ENCODE measurements at regions not wholly inside any gene's neighbourhood (a gene's known extent, or its start where the extent isn't known, plus 50 kb on each side); places are given as distances from the start of the nearest gene placed in this dataset.

GRCh38 chr12:41908206-41908605 lies 236.5 kb downstream of the GXYLT1 start:
- no peak for TF ChIP-seq CTCF (IDR thresholded peaks at IDR 0.05; ENCODE audit: insufficient read depth, low read length, poor library complexity, severe bottlenecking)
- Histone ChIP-seq H3K27me3 (replicated peaks; ENCODE audit: control insufficient read depth, insufficient read depth, low read length) (no peaks in the 10 kb centered on the region), H3K36me3 (ENCODE audit: control insufficient read depth, insufficient read depth, low read length) (no peaks in the 10 kb centered on the region), H3K4me3 (replicated peaks; ENCODE audit: low read depth, low read length) (no peak overlapping the region)
- no peak for DNase-seq (ENCODE audit: extremely low read depth, insufficient read length)

GRCh38 chr12:41907550-41907949 lies 237.1 kb downstream of the GXYLT1 start:
- no peak overlapping the region for H3K4me3 ChIP-seq (replicated peaks; ENCODE audit: low read depth, low read length)
- DNase-seq (ENCODE audit: extremely low read depth, insufficient read length): no peak
- TF ChIP-seq CTCF (IDR thresholded peaks at IDR 0.05; ENCODE audit: insufficient read depth, low read length, poor library complexity, severe bottlenecking): no peak
- H3K36me3 ChIP-seq (ENCODE audit: control insufficient read depth, insufficient read depth, low read length): no peaks in the 10 kb centered on the region
- no peaks in the 10 kb centered on the region for H3K27me3 ChIP-seq (replicated peaks; ENCODE audit: control insufficient read depth, insufficient read depth, low read length)

- Histone ChIP-seq H3K36me3 (ENCODE audit: control insufficient read depth, insufficient read depth, low read length) (no peaks in the 10 kb centered on the region), H3K27me3 (replicated peaks; ENCODE audit: control insufficient read depth, insufficient read depth, low read length) (no peaks in the 10 kb centered on the region), H3K4me3 (replicated peaks; ENCODE audit: low read depth, low read length) (no peak overlapping the region)
- no peak for DNase-seq (ENCODE audit: extremely low read depth, insufficient read length)
- no peak for TF ChIP-seq CTCF (IDR thresholded peaks at IDR 0.05; ENCODE audit: insufficient read depth, low read length, poor library complexity, severe bottlenecking)
Observed at GRCh38 chr12:41907021-41907420, 237.7 kb downstream of the GXYLT1 start.

- Histone ChIP-seq H3K36me3 (ENCODE audit: control insufficient read depth, insufficient read depth, low read length) (no peaks in the 10 kb centered on the region), H3K4me3 (replicated peaks; ENCODE audit: low read depth, low read length) (no peak overlapping the region), H3K27me3 (replicated peaks; ENCODE audit: control insufficient read depth, insufficient read depth, low read length) (no peaks in the 10 kb centered on the region)
- DNase-seq (ENCODE audit: extremely low read depth, insufficient read length): no peak
- no peak for TF ChIP-seq CTCF (IDR thresholded peaks at IDR 0.05; ENCODE audit: insufficient read depth, low read length, poor library complexity, severe bottlenecking)
Observed at GRCh38 chr12:41905759-41906297, 238.8 kb downstream of the GXYLT1 start.

- no peaks in the 10 kb centered on the region for H3K27me3 ChIP-seq (replicated peaks; ENCODE audit: control insufficient read depth, insufficient read depth, low read length)
- no peak for TF ChIP-seq CTCF (IDR thresholded peaks at IDR 0.05; ENCODE audit: insufficient read depth, low read length, poor library complexity, severe bottlenecking)
- DNase-seq (ENCODE audit: extremely low read depth, insufficient read length): no peak
- no peaks in the 10 kb centered on the region for H3K36me3 ChIP-seq (ENCODE audit: control insufficient read depth, insufficient read depth, low read length)
- no peak overlapping the region for H3K4me3 ChIP-seq (replicated peaks; ENCODE audit: low read depth, low read length)
Observed at GRCh38 chr12:41905073-41905758, 239.5 kb downstream of the GXYLT1 start.
